ENCODE measurements at regions not wholly inside any gene's neighbourhood (a gene's known extent, or its start where the extent isn't known, plus 50 kb on each side); places are given as distances from the start of the nearest gene placed in this dataset.

DNA sequence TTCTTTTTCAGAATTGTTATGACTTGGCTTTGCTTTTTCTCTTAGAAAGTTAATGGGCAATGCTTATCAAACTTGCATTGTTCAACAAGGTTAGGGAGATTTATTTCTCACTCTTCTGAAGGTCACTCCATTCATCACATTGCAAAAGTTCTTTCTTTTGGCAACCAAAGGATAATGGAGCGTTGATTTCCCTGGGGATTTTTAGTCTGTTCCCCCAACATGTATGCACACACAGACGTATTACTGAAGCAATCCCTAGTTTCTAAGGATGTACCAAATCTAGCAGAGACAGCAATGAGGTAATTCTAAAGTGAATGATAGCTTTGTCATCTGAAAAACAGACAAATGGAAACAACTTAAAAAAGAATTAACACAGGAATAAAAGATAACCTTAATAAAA lies 349.1 kb downstream of the NYAP2 start:
- TF ChIP-seq YY1 (IDR thresholded peaks at IDR 0.05; ENCODE audit: insufficient read depth, insufficient read length) (no peak), ZNF274 (IDR thresholded peaks at IDR 0.05; ENCODE audit: low read depth, low read length) (no peak)
